ENCODE measurements at regions not wholly inside any gene's neighbourhood (a gene's known extent, or its start where the extent isn't known, plus 50 kb on each side); places are given as distances from the start of the nearest gene placed in this dataset.

GRCh38 chr4:13316354-13316753 is 167.8 kb downstream of the RAB28 start:
- H3K4me1 ChIP-seq = no peaks in the 10 kb centered on the region
- no peaks in the 10 kb centered on the region for H3K79me2 ChIP-seq

GRCh38 chr4:13313856-13314255 is 170.3 kb downstream of the RAB28 start:
- no peak for TF ChIP-seq CTCF (IDR thresholded peaks at IDR 0.05)
- no peaks in the 10 kb centered on the region for H3K4me1 ChIP-seq
- H3K79me2 ChIP-seq = no peaks in the 10 kb centered on the region
- H3K9ac ChIP-seq = no peak overlapping the region
- H3K36me3 ChIP-seq (ENCODE audit: control insufficient read depth, insufficient read depth, low read length) = no peaks in the 10 kb centered on the region
- H2AFZ ChIP-seq = no peak overlapping the region
- H3K27me3 ChIP-seq (ENCODE audit: control insufficient read depth, insufficient read depth, low read length) = no peaks in the 10 kb centered on the region
- no peak overlapping the region for H3K4me2 ChIP-seq (ENCODE audit: low read length)
- H3K27ac ChIP-seq = no peak overlapping the region
- no peak overlapping the region for H3K4me3 ChIP-seq (ENCODE audit: low read depth, low read length)
- no peaks in the 10 kb centered on the region for H3K9me3 ChIP-seq (ENCODE audit: control insufficient read depth, low read length)

More at GRCh38 chr4:13316354-13316753, 167.8 kb downstream of the RAB28 start:
- H3K9ac ChIP-seq = no peak overlapping the region
- H3K27me3 ChIP-seq (ENCODE audit: control insufficient read depth, insufficient read depth, low read length) = no peaks in the 10 kb centered on the region
- H3K36me3 ChIP-seq (ENCODE audit: control insufficient read depth, insufficient read depth, low read length) = no peaks in the 10 kb centered on the region
- no peak overlapping the region for H3K27ac ChIP-seq
- no peak overlapping the region for H2AFZ ChIP-seq
- no peaks in the 10 kb centered on the region for H3K9me3 ChIP-seq (ENCODE audit: control insufficient read depth, low read length)
- H3K4me3 ChIP-seq (ENCODE audit: low read depth, low read length) = no peak overlapping the region
- no peak overlapping the region for H3K4me2 ChIP-seq (ENCODE audit: low read length)
- no peak for TF ChIP-seq CTCF (IDR thresholded peaks at IDR 0.05)

DNA sequence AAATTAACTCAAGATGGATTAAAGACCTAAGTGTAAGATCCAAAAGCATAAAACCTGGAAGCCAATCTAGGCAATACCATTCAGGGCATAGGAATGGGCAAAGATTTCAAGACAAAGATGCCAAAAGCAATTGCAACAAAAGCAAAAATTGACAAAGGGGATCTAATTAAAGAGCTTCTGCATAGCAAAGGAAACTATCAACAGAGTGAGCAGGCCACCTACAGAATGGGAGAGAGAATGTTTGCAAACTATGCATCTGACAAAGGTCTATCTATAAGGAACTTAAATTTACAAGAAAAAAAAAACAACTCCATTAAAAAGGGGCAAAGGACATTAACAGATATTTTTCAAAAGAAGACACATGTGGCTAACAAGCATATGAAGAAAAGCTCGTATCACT is 171.9 kb downstream of the RAB28 start:
- H3K27ac ChIP-seq = no peak overlapping the region
- H3K27me3 ChIP-seq (ENCODE audit: control insufficient read depth, insufficient read depth, low read length) = no peaks in the 10 kb centered on the region
- H3K4me3 ChIP-seq (ENCODE audit: low read depth, low read length) = no peak overlapping the region
- no peaks in the 10 kb centered on the region for H3K36me3 ChIP-seq (ENCODE audit: control insufficient read depth, insufficient read depth, low read length)
- TF ChIP-seq CTCF (IDR thresholded peaks at IDR 0.05) = no peak
- H3K4me1 ChIP-seq = no peaks in the 10 kb centered on the region
- no peaks in the 10 kb centered on the region for H3K79me2 ChIP-seq
- no peak overlapping the region for H3K9ac ChIP-seq
- no peak overlapping the region for H2AFZ ChIP-seq
- no peak overlapping the region for H3K4me2 ChIP-seq (ENCODE audit: low read length)
- H3K9me3 ChIP-seq (ENCODE audit: control insufficient read depth, low read length) = no peaks in the 10 kb centered on the region

DNA sequence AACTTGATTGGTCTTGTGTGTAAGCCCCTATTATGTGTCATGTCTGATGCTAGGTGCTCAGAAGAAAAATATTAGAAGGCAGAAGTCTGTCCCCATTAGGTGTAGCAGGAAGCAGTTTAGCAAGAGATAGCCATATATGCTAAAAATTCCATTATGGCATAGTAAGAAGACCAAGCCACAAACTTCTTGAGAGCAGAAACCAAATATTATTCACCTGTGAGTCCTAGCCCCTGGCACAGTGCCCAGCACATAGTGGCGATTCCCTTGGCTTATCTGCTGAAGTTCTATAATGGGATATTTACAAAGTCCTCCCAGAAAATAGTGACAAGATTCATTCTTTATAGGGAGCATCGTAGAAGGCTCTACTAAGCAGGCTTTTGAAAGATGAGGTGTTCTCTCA is 174.4 kb downstream of the RAB28 start:
- no peaks in the 10 kb centered on the region for H3K36me3 ChIP-seq (ENCODE audit: control insufficient read depth, insufficient read depth, low read length)
- no peak for TF ChIP-seq CTCF (IDR thresholded peaks at IDR 0.05)
- no peak overlapping the region for H3K9ac ChIP-seq

GRCh38 chr4:13306356-13306755 is 177.8 kb downstream of the RAB28 start:
- H2AFZ ChIP-seq = no peak overlapping the region
- no peak for TF ChIP-seq CTCF (IDR thresholded peaks at IDR 0.05)
- no peak overlapping the region for H3K4me2 ChIP-seq (ENCODE audit: low read length)
- no peaks in the 10 kb centered on the region for H3K27me3 ChIP-seq (ENCODE audit: control insufficient read depth, insufficient read depth, low read length)
- H3K9me3 ChIP-seq (ENCODE audit: control insufficient read depth, low read length) = no peaks in the 10 kb centered on the region
- no peak overlapping the region for H3K9ac ChIP-seq
- no peak overlapping the region for H3K4me3 ChIP-seq (ENCODE audit: low read depth, low read length)
- H3K4me1 ChIP-seq = no peaks in the 10 kb centered on the region
- no peaks in the 10 kb centered on the region for H3K36me3 ChIP-seq (ENCODE audit: control insufficient read depth, insufficient read depth, low read length)
- H3K27ac ChIP-seq = no peak overlapping the region
- no peaks in the 10 kb centered on the region for H3K79me2 ChIP-seq

More for the DNA sequence above, 174.4 kb downstream of the RAB28 start:
- H3K9me3 ChIP-seq (ENCODE audit: control insufficient read depth, low read length) = no peaks in the 10 kb centered on the region
- H2AFZ ChIP-seq = no peak overlapping the region
- no peak overlapping the region for H3K4me3 ChIP-seq (ENCODE audit: low read depth, low read length)
- no peaks in the 10 kb centered on the region for H3K79me2 ChIP-seq
- no peaks in the 10 kb centered on the region for H3K4me1 ChIP-seq
- H3K27ac ChIP-seq = no peak overlapping the region
- H3K27me3 ChIP-seq (ENCODE audit: control insufficient read depth, insufficient read depth, low read length) = no peaks in the 10 kb centered on the region
- H3K4me2 ChIP-seq (ENCODE audit: low read length) = no peak overlapping the region
